Suppressor macrophage (primary cell): ENCODE measurements at regions not wholly inside any gene's neighbourhood (a gene's known extent, or its start where the extent isn't known, plus 50 kb on each side); places are given as distances from the start of the nearest gene placed in this dataset.

Source experiments
- DNase-seq, 4 experiments: peaks; one replicate each; pipeline ENCODE4 v3.0.0-alpha.2; 2020 to 2022

GRCh38 chr6:168155821-168156741, 77.1 kb upstream of the FRMD1 start:
- DNase-seq = no peak

GRCh38 chr6:168155193-168155592, 76.2 kb upstream of the FRMD1 start:
- DNase-seq = no peak

DNA sequence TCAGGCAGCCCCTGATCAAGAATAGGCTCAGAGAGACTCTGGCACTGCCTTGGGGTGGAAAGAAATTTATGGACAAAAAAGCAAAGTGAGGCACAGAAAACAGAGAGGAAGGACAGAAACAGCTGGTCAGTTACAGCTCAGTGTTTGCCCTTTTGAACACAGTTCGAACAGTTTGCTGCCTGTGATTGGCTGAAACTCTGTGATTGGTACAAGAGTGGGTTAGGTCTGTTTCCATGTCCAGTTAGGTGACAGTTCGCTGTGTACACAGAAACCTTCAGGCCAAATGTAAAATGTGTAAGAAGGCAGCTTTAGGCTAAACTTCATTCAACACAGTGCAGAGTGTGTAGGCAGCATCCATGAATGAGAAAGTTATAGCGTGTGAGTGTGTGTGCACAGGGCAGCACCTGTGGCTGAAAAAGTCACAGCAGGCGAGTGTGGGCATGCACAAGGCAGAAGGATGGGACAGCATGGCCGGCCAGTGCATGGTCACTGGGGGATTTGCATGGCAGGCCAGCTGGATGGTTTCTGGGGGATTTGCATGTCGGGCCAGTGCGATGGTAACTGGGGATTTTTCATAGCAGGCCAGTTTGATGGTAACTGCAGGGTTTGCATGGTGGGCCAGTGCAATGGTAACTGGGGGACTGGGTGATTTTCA, 75.4 kb upstream of the FRMD1 start:
- no peak for DNase-seq

DNA sequence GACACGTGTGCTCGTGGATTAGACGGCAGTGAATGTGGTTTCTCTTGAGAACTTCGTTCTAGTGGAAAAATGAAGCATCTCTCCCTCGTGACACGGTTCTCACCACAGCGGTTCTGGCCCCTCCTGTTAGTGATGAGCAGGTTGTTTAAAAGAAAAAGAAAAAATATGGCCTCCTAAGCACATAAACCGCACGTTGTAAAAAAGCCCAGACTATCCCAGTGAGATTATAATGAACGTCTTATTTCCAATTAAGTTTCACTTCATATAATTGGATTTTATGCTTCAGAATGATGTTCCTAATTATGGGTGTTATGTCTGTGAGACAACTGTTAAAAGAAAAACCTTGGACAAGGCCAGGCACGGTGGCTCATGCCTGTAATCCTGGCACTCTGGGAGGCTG, 74.5 kb upstream of the FRMD1 start:
- no peak for DNase-seq

- no peak for DNase-seq
These were observed 74.0 kb upstream of the FRMD1 start for GRCh38 chr6:168152980-168153379.

DNA sequence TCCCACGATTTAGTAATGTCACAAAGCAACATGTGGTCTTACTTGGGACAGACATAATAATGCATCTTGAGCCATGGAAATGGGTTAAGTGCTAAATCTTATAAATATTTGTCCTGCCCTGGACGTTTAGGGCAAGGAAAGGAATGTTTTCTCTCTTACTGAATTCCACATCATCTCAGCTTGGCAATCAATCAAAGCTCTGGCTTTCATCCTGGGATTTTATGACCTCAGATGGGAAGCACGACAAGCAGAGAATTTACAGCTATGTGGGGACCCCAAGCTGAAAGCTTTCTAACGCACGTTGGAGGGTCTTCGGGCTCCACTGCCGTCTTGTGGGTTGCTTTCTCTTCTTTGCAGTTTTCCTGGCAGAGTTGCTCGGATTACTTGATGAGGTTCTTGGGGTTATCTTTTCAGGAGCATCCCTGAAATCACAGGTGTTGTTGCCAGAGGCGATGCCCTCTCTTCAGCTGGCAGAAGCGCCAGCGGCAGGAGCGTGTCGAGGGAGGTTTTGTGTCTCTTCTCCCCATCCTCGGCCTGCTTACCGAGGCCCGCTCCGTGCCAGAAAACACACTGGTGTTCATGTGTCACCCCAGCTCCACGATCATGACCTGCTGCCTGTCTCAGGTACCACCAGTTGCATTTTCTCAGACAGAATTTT, 73.4 kb upstream of the FRMD1 start:
- no peak for DNase-seq

GRCh38 chr6:168150551-168151320, 71.7 kb upstream of the FRMD1 start:
- no peak for DNase-seq

DNA sequence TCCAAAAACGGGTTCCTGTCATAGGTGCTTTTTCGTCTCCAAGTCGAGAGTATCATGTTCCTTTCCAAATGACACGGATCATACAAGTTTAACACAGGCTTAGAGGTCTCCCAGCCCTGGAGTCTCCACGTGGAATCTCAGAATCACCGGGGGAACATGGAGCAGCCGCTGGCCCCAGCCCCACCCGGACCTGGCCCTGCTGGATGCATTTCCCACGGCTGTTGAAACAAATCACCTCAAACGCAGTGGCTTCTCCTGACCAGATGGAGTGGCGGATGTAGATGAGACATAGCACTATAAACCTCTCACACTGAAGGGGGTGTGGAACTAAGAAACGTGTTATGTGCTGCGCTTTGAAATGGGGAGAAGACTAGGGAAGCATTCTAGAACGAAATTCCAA, 70.0 kb upstream of the FRMD1 start:
- DNase-seq = no peak

DNA sequence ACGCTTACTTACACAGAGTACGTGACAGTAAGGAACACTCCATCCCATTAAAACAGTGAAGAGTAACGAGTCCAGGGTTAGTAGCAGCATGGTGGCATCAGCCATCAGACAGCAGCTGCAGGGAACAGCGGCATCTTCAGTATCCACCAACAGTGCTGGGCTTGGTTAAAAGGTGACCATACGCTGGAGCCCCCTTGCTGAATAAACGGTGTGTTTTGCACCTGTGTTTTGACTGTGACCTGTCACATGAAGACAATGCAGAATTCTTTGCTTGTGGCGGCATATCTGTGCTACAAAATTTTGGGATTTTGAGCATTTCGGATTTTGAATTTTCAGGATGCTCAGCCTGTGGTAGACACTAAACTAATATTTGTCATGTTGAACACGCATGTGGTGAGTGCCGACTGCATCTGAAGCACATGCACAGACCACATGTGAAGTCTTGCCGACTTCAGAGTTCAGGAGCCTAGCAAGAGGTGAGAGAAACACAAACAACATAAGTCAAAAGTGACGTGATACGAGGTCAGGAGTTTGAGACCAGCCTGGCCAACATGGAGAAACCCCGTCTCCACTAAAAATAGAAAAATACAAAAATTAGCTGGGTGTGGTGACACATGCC, 69.3 kb upstream of the FRMD1 start:
- no peak for DNase-seq

GRCh38 chr6:168147205-168147738, 68.3 kb upstream of the FRMD1 start:
- no peak for DNase-seq

DNA sequence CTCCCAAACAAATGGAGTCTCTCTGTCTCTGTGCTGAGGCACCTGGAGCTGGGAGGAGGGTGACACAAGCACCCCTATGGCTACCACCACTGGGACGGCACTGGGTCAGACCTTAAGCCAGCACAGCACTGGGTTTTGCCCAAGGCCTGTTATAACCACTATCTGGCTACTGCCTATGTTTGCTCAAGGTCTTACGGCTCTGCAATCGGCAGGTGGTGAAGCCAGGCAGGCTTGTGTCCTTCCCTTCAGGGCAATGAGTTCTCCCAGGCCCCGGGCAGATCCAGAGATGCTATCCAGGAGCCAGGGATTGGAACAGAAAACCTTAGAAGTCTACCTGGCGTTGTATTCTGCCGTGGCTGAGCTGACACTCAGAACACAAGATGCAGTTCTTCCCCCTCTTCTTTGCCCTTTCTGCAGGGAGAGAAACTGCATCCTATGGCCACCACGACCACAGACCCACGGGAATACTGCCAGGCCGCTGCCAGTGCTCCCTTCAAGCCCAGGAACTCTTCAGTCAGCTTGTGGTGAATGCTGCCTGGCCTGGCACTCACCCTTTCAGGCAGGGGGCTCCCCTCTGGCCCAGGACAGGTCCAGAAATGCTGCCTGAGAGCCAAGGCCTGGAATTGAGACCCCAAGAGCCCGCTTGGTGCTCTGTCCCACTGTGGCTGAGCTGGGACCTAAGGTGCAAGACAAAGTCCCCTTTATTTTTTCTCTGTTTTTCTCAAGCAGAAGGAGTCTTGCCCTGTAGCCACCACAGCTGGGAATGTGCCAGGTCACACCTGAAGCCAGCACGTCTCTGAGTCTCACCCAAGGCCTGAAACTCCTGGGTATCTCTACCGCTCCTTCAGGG, 67.0 kb upstream of the FRMD1 start:
- no peak for DNase-seq

DNA sequence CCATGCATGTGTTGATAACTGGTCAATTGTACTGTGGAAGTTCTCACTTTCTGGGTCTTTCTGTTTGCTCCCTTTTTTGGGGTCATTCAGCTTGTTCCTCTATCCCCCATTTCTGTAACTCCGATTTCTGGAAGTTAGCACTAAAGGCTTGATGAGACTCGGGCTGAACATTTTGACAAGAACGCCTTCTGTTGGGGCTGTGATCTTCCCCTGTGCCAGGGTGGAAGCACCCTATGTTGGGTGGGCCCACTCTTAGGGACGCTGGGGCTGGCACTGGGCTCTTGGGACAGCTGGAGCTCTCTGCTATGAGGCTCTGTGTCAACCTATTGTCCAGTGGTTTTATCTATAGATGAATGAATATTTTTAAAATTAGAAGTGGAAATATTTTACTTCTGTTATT, 60.1 kb upstream of the FRMD1 start:
- DNase-seq = no peak

GRCh38 chr6:168138436-168138835, 59.4 kb upstream of the FRMD1 start:
- DNase-seq = no peak

- no peak for DNase-seq
These were observed 58.0 kb upstream of the FRMD1 start for GRCh38 chr6:168137024-168137423.

- no peak for DNase-seq
These were observed 57.6 kb upstream of the FRMD1 start for GRCh38 chr6:168136622-168137021.

DNA sequence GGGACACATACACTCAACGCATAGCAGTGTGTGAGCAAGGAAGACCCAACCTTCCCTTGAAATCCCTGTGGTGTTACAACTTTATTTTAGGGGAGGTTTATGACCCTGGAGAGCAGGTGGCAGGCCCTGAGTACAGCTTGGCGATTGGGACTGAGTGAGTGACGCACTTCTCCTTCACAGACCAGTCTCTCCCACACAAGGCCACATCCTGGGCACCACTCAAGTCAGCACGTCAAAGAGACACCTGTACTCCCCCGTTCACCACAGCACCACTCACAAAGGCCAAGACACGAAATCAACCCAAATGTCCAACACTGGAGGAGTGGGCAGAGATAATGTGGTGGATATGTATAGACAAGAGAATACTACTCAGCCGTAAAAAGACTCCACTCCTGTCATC, 57.0 kb upstream of the FRMD1 start:
- DNase-seq = no peak

DNA sequence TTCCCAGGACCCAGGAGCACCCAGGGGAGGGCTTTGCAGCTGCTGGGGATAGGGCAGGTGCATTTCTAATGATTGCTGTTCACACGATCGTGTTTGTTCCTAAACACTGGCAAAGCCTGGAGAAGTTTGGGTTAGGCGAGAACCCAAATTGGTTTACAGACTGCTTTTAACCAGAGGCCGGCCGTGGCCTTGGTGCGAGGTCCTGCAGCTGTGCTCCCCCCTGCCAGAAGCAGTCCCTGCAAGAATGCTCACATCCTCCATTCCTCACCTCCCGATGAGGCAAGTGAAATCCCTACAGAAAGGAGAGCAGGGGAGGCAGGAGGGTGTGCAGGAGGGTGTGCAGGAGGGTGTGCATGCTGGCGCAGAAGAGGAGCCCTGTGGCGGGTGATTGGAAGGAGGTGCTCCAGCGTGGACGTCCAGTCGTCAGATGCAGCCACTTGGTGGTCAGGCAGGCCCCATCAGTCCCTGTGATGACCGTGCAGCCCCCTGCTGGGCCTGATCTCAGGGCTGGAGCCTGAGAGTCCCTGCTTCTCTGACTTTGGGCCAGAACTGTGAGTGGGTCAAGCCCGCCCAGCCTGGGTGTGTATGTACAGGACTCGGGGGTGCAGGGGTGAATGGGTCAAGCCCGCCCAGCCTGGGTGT, 55.7 kb upstream of the FRMD1 start:
- DNase-seq = no peak

GRCh38 chr6:168133687-168134559, 54.9 kb upstream of the FRMD1 start:
- no peak for DNase-seq

- no peak for DNase-seq
These were observed 54.2 kb upstream of the FRMD1 start for GRCh38 chr6:168133168-168133561.
